GM11168 (cell line): ENCODE measurements at regions not wholly inside any gene's neighbourhood (a gene's known extent, or its start where the extent isn't known, plus 50 kb on each side); places are given as distances from the start of the nearest gene placed in this dataset.
"Not testable (repeated sequence)": the region's sequence is repeated elsewhere in the genome, so short reads cannot be mapped to it uniquely, and the experiment has no call there.

ENCODE experiments used
- in situ Hi-C: fragments of 300-500 bp; cut with MboI; formaldehyde crosslinking; loops from one replicate; pipeline ENCODE4 v1.12.0; 2022; ENCODE audit warnings: low sequenced_read_pairs; ENCODE audit not compliant: unreplicated experiment

DNA sequence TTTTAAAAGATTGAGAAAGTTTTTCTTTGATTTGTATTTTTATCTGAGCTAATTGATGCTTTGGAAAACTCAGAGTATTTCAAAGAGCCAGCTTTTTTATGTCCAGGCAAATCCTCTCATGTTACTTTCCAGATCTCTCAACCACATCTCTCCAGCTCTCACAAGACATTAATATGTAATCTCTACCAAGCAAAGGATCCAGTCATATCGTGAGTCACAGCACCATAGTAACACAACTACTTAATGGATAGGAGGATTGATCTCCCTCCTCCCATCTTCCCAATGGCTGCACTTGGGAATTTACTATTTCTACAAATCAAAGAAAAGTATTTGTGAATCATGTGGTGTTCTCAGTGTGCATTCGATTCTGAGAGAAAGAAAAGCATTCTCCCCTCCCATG, 63.3 kb downstream of the POU4F1 start:
- in situ Hi-C loops: no loop called here

DNA sequence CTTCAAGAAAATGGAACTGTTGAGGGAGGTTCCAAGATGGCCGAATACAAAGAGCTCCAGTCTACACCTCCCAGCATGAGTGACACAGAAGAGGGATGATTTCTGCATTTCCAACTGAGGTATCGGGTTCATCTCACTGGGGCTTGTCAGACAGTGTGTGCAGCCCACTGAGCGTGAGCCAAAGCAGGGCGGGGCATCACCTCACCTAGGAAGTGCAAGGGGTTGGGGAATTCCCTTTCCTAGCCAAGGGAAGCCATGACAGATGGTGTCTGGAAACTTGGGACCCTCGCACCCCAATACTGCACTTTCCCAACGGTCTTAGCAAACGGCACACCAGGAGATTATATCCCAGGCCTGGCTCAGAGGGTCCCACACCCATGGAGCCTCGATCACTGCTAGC, 77.3 kb downstream of the POU4F1 start:
- in situ Hi-C loops: not testable (repeated sequence)

GRCh38 chr13:78524936-78525335, 78.4 kb downstream of the POU4F1 start:
- in situ Hi-C loops: no loop called here

GRCh38 chr13:78521091-78521490, 82.3 kb downstream of the POU4F1 start:
- in situ Hi-C loops: no loop called here

DNA sequence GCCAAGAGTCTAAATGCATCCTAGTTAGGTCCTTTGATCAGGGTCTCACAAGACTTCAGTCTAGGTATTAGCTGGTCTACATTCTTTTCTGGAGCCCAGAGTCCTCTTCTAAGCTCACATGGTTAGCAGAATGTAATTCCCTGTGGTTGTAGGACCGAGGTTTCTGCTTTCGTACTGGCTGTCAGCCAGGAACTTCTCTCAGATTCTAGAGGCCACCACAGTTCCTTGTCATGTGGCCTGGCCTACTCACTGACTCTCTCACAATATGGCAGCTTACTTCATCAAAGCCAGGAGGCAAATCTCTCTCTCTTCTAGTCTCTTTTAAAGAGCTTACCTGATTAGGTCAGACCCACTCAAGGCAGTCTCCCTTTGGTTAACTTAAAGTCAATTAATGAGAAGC, 82.9 kb downstream of the POU4F1 start:
- in situ Hi-C loops: no loop called here

DNA sequence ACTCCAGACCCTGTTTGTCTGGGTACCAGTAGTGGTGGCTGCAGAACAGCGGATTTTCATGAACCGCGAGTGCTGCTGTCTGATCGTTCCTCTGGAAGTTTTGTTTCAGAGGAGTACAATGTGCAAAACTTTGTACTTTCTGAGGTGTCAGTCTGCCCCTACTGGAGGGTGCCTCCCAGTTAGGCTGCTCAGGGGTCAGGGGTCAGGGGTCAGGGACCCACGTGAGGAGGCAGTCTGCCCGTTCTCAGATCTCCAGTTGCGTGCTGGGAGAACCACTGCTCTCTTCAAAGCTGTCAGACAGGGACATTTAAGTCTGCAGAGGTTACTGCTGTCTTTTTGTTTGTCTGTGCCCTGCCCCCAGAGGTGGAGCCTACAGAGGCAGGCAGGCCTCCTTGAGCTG, 84.9 kb downstream of the POU4F1 start:
- in situ Hi-C loops: not testable (repeated sequence)

- in situ Hi-C loops: no loop called here
Observed at GRCh38 chr13:78499802-78500201, 103.5 kb downstream of the POU4F1 start.

DNA sequence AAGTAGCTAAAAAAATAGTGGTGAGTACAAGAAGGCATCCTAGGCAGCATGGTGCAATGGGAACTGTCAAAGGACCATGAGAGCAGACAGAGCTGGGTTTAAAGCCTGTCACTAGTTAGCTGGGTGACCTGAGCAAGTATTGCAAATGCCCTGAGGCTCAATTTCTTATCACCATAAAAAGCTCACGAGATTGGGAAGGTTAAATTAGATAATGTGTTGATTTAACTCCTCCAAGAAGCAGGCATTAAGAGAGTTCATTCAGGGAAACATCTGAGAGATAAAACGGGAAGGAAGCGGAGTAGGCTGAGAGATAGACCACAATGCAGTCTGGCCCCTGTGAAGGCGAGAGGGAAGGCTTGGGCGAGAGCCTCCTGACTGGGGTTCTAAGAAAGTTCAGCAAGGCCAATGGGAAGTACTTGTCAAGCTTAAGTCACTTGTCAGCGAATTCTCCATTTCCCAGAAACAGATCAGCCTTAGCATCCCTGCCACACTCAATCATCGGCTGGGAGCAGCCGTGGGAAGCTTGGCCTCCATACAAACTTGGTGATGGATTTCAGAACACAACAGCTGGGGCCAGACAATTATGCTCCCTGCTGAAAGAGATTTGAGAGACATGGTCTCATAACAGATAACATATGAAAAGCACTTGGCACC, 105.5 kb downstream of the POU4F1 start:
- in situ Hi-C loops: no loop called here

- in situ Hi-C loops: no loop called here
Observed at GRCh38 chr13:78491978-78492377, 111.4 kb downstream of the POU4F1 start.

- in situ Hi-C loops: not testable (repeated sequence)
Observed at GRCh38 chr13:78490225-78490624, 113.1 kb downstream of the POU4F1 start.

DNA sequence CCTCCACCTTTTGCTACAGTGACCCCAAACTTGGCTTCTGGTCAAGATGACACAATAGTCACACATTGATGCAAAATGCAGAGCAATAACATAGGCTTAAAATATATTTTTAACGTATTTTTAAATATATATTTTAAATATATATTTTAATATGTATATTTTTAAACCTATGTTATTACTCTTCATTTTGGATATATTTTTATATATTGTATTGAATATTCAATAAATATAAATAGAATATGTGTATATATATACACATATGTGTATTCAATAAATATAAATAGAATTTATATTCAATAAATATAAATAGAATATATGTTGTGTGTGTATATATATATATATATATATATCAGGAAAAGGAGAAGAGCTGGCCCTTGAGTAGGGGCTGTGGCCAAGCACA, 115.6 kb downstream of the POU4F1 start:
- in situ Hi-C loops: no loop called here

DNA sequence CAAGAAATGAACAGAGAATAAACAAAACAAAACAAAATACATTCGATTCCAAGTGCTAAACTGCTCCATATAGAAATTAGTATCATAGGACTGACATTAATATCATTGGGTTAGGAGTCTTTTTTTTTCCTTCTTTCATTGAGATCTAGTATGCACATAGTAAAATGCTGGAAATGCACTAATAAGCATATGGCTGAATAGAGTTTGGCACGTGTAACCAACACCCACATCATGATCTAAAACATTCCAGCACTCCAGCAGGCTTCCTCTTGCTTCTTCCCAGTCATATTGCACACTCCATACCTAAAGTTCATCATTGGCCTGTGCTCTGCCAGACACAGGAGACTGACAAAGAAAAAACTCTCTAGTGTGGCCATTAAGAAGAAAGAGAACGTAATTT, 117.5 kb downstream of the POU4F1 start:
- in situ Hi-C loops: no loop called here

- in situ Hi-C loops: no loop called here
Observed at GRCh38 chr13:78478183-78478582, 125.2 kb downstream of the POU4F1 start.

DNA sequence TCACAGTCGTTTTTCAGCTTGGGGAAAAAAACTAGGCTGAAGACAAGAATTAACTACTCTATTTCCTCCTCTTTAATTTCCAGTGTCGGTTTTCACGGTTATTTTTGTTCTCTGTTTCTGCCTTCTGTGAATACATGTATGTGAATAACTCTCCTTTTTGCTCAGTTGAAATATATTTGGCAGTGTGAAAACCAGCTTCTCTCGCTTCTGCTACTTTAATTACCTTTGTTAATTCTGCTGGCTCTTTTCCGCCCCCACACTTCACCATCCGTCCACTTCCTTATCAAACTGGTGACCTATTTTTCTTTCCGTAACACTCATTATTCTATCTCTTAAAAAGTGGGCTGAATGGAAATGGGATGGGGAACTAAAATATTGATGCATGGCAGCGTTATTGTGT, 126.4 kb downstream of the POU4F1 start:
- in situ Hi-C loops: no loop called here

DNA sequence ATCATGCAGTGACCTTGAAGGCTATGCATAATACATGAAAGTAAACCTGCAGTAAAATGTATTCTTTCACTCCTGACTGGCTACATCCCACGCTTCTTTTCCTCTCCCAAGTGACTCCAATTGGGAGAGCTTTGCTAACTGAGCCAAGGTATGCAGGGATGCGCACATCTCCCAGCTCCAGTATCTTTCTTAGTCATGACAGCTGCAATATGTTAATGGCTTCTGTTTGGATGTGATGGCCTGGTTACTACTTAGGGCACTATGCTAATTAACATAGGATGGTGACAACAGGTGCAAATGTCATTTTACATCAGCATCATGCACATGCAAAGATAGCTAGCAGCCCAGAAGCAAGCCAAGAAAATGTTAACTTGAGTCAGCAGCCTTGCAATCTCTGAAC, 134.7 kb downstream of the POU4F1 start:
- in situ Hi-C loops: no loop called here

- in situ Hi-C loops: no loop called here
Observed at GRCh38 chr13:78465250-78465649, 138.1 kb downstream of the POU4F1 start.

- in situ Hi-C loops: no loop called here
Observed at GRCh38 chr13:78460176-78460575, 143.2 kb downstream of the POU4F1 start.

GRCh38 chr13:78443839-78444238, 159.5 kb downstream of the POU4F1 start:
- in situ Hi-C loops: no loop called here

DNA sequence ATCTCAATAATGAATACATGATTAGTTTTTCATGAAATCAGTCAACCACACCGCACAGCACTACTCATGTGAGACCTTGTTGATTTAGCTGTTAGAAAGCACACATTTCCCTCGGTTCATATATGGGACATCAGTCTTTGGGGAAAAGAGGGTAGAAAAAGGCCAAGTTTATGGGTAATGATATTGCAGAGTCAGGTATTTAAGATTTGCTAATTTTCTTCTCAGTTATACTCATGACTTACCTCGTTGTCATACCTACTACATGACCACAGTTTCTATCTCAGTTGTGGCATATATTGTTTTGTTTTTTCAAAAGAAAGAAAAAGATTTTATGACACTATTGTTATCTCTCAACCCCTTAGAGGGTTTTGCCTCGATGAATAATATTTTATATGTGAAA, 165.6 kb downstream of the POU4F1 start:
- in situ Hi-C loops: no loop called here

- in situ Hi-C loops: no loop called here
Observed at GRCh38 chr13:78436311-78436710, 167.0 kb downstream of the POU4F1 start.

DNA sequence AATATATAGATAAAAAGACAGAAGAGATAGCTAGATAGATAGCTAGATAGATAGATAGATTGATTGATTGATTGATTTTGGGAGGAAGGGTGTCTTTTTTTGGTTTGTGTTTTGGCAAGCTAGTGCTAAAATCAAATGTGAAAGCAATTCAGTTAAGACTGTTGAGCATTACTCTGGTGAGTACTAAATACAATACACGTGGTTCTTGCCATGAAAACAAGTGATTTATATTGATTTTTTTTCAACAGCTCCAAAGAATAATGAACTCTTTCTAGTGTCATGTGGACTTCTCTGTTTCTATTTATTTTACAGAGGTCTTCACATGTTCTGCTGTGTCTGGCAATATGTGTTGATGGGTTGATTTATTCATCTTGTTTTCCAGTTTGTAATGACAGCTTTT, 172.0 kb downstream of the POU4F1 start:
- in situ Hi-C loops: no loop called here

- in situ Hi-C loops: no loop called here
Observed at GRCh38 chr13:78430811-78431210, 172.5 kb downstream of the POU4F1 start.
